ENCODE measurements at regions not wholly inside any gene's neighbourhood (a gene's known extent, or its start where the extent isn't known, plus 50 kb on each side); places are given as distances from the start of the nearest gene placed in this dataset.

DNA sequence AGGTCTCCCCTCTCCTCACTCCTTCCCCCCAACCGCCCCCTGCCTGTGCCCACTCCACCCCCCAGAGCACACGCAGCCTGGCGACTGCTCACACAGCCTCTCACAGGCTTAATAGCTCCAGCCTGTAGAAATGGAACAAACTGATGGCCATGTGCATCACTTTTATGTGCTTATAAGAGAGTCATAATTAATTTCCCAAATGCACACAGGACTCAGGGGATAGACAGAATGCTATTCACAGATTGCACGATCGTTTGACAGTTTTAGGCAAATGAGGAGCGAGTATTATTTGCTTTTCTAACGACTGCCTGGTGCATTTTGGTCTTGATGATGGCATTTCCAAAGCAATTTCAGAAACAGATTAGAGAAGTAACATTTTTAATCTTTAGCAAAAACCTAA lies 97.7 kb upstream of the VSTM2B start:
- in situ Hi-C loops (cut with MboI; ENCODE audit: low pct_ligation_motif_present in 1 of 4, low pct_unique_long_range_greater_than_20kb in 1 of 4, low sequenced_read_pairs in 3 of 4) (no loop called here), intact Hi-C loops (cut with DNase I; ENCODE audit: low total_unique reads) (no loop called here)
- Histone ChIP-seq H3K4me3 (no peak overlapping the region), H3K27me3 (no peaks in the 10 kb centered on the region), H3K27ac (no peak overlapping the region), H3K4me1 (no peaks in the 10 kb centered on the region), H3K9me3 (no peaks in the 10 kb centered on the region), H3K36me3 (no peaks in the 10 kb centered on the region)
- 62 to 74% methylated on average over 4 to 7 of the region's 7 CpGs for WGBS, 2 donors (ENCODE audit: low coverage in 1 of 2)
- TF ChIP-seq POLR2A (IDR thresholded peaks at IDR 0.05) (no peak), EP300 (IDR thresholded peaks at IDR 0.05; ENCODE audit: low read depth) (no peak), POLR2AphosphoS5 (IDR thresholded peaks at IDR 0.05) (no peak)
- TF ChIP-seq, protein P1, sequence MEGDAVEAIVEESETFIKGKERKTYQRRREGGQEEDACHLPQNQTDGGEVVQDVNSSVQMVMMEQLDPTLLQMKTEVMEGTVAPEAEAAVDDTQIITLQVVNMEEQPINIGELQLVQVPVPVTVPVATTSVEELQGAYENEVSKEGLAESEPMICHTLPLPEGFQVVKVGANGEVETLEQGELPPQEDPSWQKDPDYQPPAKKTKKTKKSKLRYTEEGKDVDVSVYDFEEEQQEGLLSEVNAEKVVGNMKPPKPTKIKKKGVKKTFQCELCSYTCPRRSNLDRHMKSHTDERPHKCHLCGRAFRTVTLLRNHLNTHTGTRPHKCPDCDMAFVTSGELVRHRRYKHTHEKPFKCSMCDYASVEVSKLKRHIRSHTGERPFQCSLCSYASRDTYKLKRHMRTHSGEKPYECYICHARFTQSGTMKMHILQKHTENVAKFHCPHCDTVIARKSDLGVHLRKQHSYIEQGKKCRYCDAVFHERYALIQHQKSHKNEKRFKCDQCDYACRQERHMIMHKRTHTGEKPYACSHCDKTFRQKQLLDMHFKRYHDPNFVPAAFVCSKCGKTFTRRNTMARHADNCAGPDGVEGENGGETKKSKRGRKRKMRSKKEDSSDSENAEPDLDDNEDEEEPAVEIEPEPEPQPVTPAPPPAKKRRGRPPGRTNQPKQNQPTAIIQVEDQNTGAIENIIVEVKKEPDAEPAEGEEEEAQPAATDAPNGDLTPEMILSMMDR (IDR thresholded peaks at IDR 0.05) = no peak
- no peak for DNase-seq

DNA sequence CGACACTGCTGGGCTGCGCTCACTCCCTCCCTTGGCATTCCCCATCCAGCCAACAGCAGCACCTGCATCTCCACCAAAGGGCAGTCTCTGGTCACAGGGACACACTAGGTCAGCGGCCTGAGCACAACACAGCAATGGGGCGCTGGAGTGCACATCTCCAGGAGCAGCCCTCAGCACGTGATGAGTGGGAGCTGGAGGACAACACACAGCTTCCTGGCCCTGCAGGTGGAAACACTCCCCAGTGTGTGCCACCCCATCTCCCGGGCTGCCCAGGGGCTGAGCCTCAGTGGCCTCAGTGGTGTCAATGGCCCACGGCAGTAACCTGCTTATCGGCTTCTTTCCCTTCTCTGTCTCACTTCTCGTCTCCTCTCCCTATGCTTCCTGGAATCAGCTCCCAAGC lies 96.8 kb upstream of the VSTM2B start:
- WGBS, 2 donors (ENCODE audit: low coverage in 1 of 2) = 88 to 90% methylated on average over 4 to 7 of the region's 9 CpGs
- no peak for DNase-seq
- in situ Hi-C loops (cut with MboI; ENCODE audit: low pct_ligation_motif_present in 1 of 4, low pct_unique_long_range_greater_than_20kb in 1 of 4, low sequenced_read_pairs in 3 of 4) = no loop called here
- intact Hi-C loops (cut with DNase I; ENCODE audit: low total_unique reads) = no loop called here
- TF ChIP-seq EP300 (IDR thresholded peaks at IDR 0.05; ENCODE audit: low read depth) (no peak), POLR2A (IDR thresholded peaks at IDR 0.05) (no peak), POLR2AphosphoS5 (IDR thresholded peaks at IDR 0.05) (no peak)
- TF ChIP-seq, protein P1 (IDR thresholded peaks at IDR 0.05) = no peak
- Histone ChIP-seq H3K4me1 (no peaks in the 10 kb centered on the region), H3K9me3 (no peaks in the 10 kb centered on the region), H3K27ac (no peak overlapping the region), H3K4me3 (no peak overlapping the region), H3K36me3 (no peaks in the 10 kb centered on the region), H3K27me3 (no peaks in the 10 kb centered on the region)

DNA sequence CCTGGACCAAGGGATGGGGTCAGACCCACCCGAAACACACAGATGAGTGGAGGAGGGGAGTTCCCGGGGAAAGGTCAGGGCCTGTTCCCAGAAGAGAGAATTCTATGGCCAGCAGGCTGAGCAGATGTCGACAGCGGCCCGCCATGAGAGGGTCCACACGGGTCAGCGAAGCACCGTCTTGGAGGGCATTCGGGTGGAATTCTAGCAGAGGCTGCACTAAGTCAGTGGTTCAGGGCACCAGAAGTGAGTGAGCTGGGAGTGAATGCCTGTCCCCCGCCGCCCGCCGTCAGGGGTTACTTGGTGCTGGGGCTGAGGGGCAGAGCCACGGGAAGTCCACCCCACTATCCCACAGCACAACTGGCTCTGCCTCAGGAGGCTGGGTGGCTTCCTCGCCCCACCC lies 96.2 kb upstream of the VSTM2B start:
- H3K4me1 ChIP-seq = no peaks in the 10 kb centered on the region
- H3K27ac ChIP-seq = no peak overlapping the region
- no peak for TF ChIP-seq POLR2AphosphoS5 (IDR thresholded peaks at IDR 0.05)
- no peak for TF ChIP-seq POLR2A (IDR thresholded peaks at IDR 0.05)
- TF ChIP-seq EP300 (IDR thresholded peaks at IDR 0.05; ENCODE audit: low read depth) = no peak
- TF ChIP-seq, protein P1 (IDR thresholded peaks at IDR 0.05) = no peak
- intact Hi-C loops (cut with DNase I; ENCODE audit: low total_unique reads) (no loop called here), in situ Hi-C loops (cut with MboI; ENCODE audit: low pct_ligation_motif_present in 1 of 4, low pct_unique_long_range_greater_than_20kb in 1 of 4, low sequenced_read_pairs in 3 of 4) (no loop called here)
- H3K27me3 ChIP-seq = no peaks in the 10 kb centered on the region
- WGBS, 2 donors (ENCODE audit: low coverage in 1 of 2) = 89% methylated on average over 15 of the region's 15 CpGs; no CpG with 5 or more reads in 1 of the 2 donors
- no peaks in the 10 kb centered on the region for H3K9me3 ChIP-seq
- no peak overlapping the region for H3K4me3 ChIP-seq
- no peaks in the 10 kb centered on the region for H3K36me3 ChIP-seq
- DNase-seq = no peak

DNA sequence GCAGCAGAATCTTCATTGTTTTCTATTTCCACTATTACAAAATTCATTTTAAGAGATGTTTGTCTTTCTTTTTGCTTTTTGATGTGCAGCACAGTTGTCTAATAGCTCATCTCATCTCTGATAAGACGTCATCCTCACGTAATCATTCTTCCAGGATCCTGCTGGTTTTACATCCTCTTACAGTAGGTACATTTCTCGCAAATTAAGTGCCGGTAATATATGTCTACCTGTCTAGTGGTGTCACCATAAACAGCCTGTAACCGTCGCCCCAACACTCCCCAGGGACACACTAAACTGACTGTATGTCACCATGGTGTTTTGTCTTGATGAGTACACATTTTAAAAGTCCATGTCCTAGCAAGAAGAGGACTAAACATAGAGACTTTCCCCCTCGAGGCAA lies 94.5 kb upstream of the VSTM2B start:
- intact Hi-C loops (cut with DNase I; ENCODE audit: low total_unique reads) = no loop called here
- no peak overlapping the region for H3K4me3 ChIP-seq
- DNase-seq = no peak
- WGBS, 2 donors (ENCODE audit: low coverage in 1 of 2) = 53 to 71% methylated on average over 7 of the region's 7 CpGs
- no peaks in the 10 kb centered on the region for H3K36me3 ChIP-seq
- H3K4me1 ChIP-seq = no peaks in the 10 kb centered on the region
- in situ Hi-C loops (cut with MboI; ENCODE audit: low pct_ligation_motif_present in 1 of 4, low pct_unique_long_range_greater_than_20kb in 1 of 4, low sequenced_read_pairs in 3 of 4) = no loop called here
- no peak for TF ChIP-seq POLR2AphosphoS5 (IDR thresholded peaks at IDR 0.05)
- no peak for TF ChIP-seq POLR2A (IDR thresholded peaks at IDR 0.05)
- TF ChIP-seq EP300 (IDR thresholded peaks at IDR 0.05; ENCODE audit: low read depth) = no peak
- TF ChIP-seq, protein P1 (IDR thresholded peaks at IDR 0.05) = no peak
- H3K27me3 ChIP-seq = no peaks in the 10 kb centered on the region
- no peaks in the 10 kb centered on the region for H3K9me3 ChIP-seq
- no peak overlapping the region for H3K27ac ChIP-seq
